ENCODE measurements at regions not wholly inside any gene's neighbourhood (a gene's known extent, or its start where the extent isn't known, plus 50 kb on each side); places are given as distances from the start of the nearest gene placed in this dataset.

DNA sequence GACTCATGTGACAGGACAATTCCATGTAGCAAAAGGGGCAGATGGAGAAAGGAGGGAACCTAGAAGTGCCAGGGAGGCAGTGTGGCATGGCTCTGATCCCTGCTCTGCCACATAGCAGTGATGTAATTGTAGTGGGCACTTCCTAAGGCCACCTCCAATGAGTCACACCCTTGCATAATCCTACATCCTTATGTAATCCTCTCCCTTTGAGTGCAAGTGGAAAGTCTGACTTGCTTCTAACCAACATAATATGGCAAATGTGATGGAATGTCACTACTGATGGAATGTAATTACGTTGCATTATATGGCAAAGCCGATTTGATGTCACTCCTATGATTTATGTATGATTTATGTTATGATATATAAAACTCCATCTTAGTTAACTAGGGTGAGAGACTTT lies 72.9 kb upstream of the ATP2C1 start:
- no peaks in the 10 kb centered on the region for H3K4me1 ChIP-seq
- DNase-seq: no peak
- H3K4me3 ChIP-seq: no peak overlapping the region
- H3K27ac ChIP-seq: no peak overlapping the region
- H3K27me3 ChIP-seq: no peaks in the 10 kb centered on the region
- H3K36me3 ChIP-seq: no peaks in the 10 kb centered on the region
- TF ChIP-seq, protein P1, sequence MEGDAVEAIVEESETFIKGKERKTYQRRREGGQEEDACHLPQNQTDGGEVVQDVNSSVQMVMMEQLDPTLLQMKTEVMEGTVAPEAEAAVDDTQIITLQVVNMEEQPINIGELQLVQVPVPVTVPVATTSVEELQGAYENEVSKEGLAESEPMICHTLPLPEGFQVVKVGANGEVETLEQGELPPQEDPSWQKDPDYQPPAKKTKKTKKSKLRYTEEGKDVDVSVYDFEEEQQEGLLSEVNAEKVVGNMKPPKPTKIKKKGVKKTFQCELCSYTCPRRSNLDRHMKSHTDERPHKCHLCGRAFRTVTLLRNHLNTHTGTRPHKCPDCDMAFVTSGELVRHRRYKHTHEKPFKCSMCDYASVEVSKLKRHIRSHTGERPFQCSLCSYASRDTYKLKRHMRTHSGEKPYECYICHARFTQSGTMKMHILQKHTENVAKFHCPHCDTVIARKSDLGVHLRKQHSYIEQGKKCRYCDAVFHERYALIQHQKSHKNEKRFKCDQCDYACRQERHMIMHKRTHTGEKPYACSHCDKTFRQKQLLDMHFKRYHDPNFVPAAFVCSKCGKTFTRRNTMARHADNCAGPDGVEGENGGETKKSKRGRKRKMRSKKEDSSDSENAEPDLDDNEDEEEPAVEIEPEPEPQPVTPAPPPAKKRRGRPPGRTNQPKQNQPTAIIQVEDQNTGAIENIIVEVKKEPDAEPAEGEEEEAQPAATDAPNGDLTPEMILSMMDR (IDR thresholded peaks at IDR 0.05): no peak
- TF ChIP-seq POLR2A (IDR thresholded peaks at IDR 0.05): no peak
- H3K9me3 ChIP-seq: no peaks in the 10 kb centered on the region

DNA sequence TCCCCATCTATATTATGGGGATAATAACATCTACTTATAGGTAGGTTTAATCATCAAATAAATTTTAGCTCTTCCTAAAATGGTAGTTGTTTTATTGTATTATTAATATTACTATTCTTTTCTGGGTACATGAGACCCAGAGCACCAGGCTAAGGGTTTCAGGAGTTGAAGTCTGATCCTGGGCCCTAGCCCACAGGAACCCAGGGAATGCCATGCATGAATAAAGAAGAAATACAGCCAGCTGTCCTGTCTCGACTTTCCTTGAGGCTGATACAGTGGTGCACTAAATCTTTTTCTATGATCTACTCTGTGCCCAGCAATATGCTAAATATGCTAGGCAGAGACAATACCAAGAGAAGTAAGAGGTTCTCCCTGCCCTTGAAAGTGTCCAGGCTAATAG lies 72.1 kb upstream of the ATP2C1 start:
- no peaks in the 10 kb centered on the region for H3K27me3 ChIP-seq
- TF ChIP-seq, protein P1 (IDR thresholded peaks at IDR 0.05): no peak
- no peak for TF ChIP-seq POLR2A (IDR thresholded peaks at IDR 0.05)
- no peak for DNase-seq
- H3K4me3 ChIP-seq: no peak overlapping the region
- H3K36me3 ChIP-seq: no peaks in the 10 kb centered on the region
- H3K27ac ChIP-seq: no peak overlapping the region
- H3K9me3 ChIP-seq: no peaks in the 10 kb centered on the region
- no peaks in the 10 kb centered on the region for H3K4me1 ChIP-seq

DNA sequence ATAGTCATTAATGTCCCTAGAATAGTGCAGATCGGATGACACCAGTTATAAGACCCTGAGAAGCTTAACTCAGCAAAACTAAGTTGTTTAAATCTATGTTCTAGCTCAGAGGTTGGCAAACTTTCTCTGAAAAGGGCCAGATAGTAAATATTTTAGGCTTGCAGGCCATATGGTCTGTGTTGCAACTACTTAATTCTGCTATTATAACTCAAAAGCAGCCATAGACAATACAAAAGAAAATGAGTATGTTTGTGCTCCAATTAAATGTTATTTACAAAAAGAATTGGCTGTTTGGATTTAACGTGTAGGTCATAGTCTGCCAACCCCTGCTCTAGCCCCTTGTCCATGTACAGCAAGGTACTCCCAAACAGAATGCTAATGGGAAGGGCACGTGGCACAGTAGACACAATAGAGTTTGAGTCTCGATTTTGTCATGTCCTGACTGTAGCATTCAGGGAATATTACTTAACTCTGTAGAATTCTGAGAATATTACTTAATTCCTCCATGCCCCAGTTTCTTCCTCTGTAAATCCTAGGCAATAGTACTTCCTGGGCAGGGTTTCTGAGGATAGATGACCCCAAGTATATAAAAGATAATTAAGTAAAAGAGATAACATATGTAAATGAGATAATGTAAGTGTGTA lies 70.5 kb upstream of the ATP2C1 start:
- TF ChIP-seq, protein P1 (IDR thresholded peaks at IDR 0.05): no peak
- TF ChIP-seq POLR2A (IDR thresholded peaks at IDR 0.05): no peak
- Histone ChIP-seq H3K27ac (no peak overlapping the region), H3K4me3 (no peak overlapping the region), H3K4me1 (no peaks in the 10 kb centered on the region), H3K36me3 (no peaks in the 10 kb centered on the region), H3K27me3 (no peaks in the 10 kb centered on the region), H3K9me3 (no peaks in the 10 kb centered on the region)
- DNase-seq: no peak

DNA sequence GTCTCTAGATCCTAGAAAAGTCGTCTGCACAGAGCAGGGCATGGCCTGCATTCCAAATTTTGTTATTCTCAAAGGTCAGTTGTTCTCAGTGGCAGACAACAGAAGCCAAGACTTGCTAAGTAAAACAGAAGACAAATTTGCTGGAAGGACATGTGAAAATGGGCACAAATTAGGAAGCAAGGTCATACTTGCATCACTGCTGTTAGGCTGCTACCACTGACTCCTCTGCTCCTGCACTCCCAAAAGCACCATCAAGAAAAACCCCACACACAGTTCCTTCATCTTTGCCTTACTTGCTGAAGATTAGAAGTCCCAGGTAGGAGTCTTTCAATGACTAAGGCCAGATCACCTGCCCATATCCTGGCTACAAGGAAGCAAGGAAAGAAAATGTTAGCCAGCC lies 69.9 kb upstream of the ATP2C1 start:
- H3K4me1 ChIP-seq: no peaks in the 10 kb centered on the region
- no peaks in the 10 kb centered on the region for H3K36me3 ChIP-seq
- H3K4me3 ChIP-seq: no peak overlapping the region
- no peak for TF ChIP-seq POLR2A (IDR thresholded peaks at IDR 0.05)
- TF ChIP-seq, protein P1 (IDR thresholded peaks at IDR 0.05): no peak
- no peaks in the 10 kb centered on the region for H3K9me3 ChIP-seq
- H3K27ac ChIP-seq: no peak overlapping the region
- no peak for DNase-seq
- no peaks in the 10 kb centered on the region for H3K27me3 ChIP-seq

DNA sequence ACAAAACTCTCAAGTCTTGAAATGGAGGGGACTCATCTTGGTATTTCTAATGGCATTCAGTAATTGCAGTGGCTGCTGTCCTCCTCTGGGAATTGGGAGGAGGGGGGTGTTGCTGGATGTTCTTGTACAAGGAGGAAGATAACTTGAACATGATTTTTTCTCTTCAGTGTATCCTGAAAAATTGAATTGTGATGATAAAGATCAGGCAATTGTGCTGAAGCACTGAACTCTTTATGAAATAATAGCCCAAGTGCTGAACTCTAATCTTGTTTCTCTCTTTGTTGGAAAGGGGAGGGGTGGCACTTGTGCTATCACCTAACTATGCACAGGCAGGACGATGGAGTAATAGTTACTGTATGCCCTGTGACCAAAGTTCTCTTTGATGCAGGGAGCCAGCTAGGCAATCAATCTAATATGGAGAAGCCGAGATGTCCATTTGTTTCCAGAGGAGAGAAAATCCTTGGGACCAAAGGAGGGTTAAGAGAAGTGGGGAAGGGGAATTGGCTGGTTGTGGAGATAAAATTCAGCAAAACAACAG lies 68.1 kb upstream of the ATP2C1 start:
- Histone ChIP-seq H3K36me3 (no peaks in the 10 kb centered on the region), H3K27me3 (no peaks in the 10 kb centered on the region), H3K27ac (no peak overlapping the region), H3K4me1 (no peaks in the 10 kb centered on the region), H3K9me3 (no peaks in the 10 kb centered on the region), H3K4me3 (no peak overlapping the region)
- no peak for DNase-seq
- TF ChIP-seq POLR2A (IDR thresholded peaks at IDR 0.05): no peak
- TF ChIP-seq, protein P1 (IDR thresholded peaks at IDR 0.05): no peak

Measured in Peyer's patch (tissue), 4 donors.